Activated B cell treated with CpG ODN at 0.5 μM for 24 hours (primary cell): ENCODE measurements at regions not wholly inside any gene's neighbourhood (a gene's known extent, or its start where the extent isn't known, plus 50 kb on each side); places are given as distances from the start of the nearest gene placed in this dataset.

Source experiments
- ATAC-seq: fragments of 200-7000 bp; cut with Tn5 transposase; one replicate; pipeline ENCODE4 v1.10.0; 2021; ENCODE audit warnings: low read depth, mild to moderate bottlenecking, moderate library complexity
- CTCF ChIA-PET: fragments of 350-600 bp; sonication (Branson Sonifier 250); formaldehyde crosslinking; loops from one replicate; lab custom pipeline; 2021; ENCODE audit warnings: antibody characterized with exemption; lab: Charles Lee
- POLR2A ChIA-PET: fragments of 350-600 bp; sonication (Branson Sonifier 250); formaldehyde crosslinking; loops from one replicate; lab custom pipeline; 2021; ENCODE audit warnings: antibody characterized with exemption; lab: Charles Lee
- DNase-seq: peaks from one replicate; pipeline ENCODE4 v3.0.0; 2022
- H3K27ac Mint-ChIP-seq: one replicate; pipeline ENCODE4 v1.8.0; 2020; ENCODE audit warnings: mixed read lengths
- H3K27me3 Mint-ChIP-seq: one replicate; pipeline ENCODE4 v1.8.0; 2021; ENCODE audit warnings: mixed read lengths
- H3K36me3 Mint-ChIP-seq: one replicate; pipeline ENCODE4 v1.8.0; 2021; ENCODE audit warnings: low read depth, mixed read lengths
- H3K4me1 Mint-ChIP-seq: one replicate; pipeline ENCODE4 v1.8.0; 2021; ENCODE audit warnings: mixed read lengths
- H3K4me3 Mint-ChIP-seq: one replicate; pipeline ENCODE4 v1.8.0; 2020; ENCODE audit warnings: mild to moderate bottlenecking, mixed read lengths
- H3K9me3 Mint-ChIP-seq: one replicate; pipeline ENCODE4 v1.8.0; 2020; ENCODE audit warnings: mixed read lengths
- CTCF ChIP-seq: fragments of 200-600 bp; IDR thresholded peaks from one replicate; pipeline ENCODE4 v1.8.0; 2022; ENCODE audit warnings: antibody characterized with exemption, mild to moderate bottlenecking
- intact Hi-C: fragments of 100-400 bp; cut with micrococcal nuclease; formaldehyde crosslinking; loops from one replicate; pipeline ENCODE4 v1.15.1; 2024

- POLR2A ChIA-PET, result no interaction called here
- TF ChIP-seq CTCF, result no peak
- H3K27me3 Mint-ChIP-seq, result no peaks in the 10 kb centered on the region
These were observed 236.6 kb downstream of the POM121L12 start for GRCh38 chr7:53272081-53272480.

GRCh38 chr7:53281312-53281711 is 245.9 kb downstream of the POM121L12 start:
- ChIA-PET CTCF (no interaction called here), POLR2A (no interaction called here)
- peaks cover 7% of the 10 kb centered on the region for H3K9me3 Mint-ChIP-seq
- no peak overlapping the region for H3K27ac Mint-ChIP-seq
- H3K4me1 Mint-ChIP-seq, result no peaks in the 10 kb centered on the region
- no peaks in the 10 kb centered on the region for H3K27me3 Mint-ChIP-seq
- H3K36me3 Mint-ChIP-seq, result no peaks in the 10 kb centered on the region
- intact Hi-C loops, result no loop called here
- H3K4me3 Mint-ChIP-seq, result no peak overlapping the region
- ATAC-seq, result no peak
- no peak for DNase-seq
- no peak for TF ChIP-seq CTCF

More at GRCh38 chr7:53272081-53272480, 236.6 kb downstream of the POM121L12 start:
- ATAC-seq (no peak), DNase-seq (no peak)
- CTCF ChIA-PET, result no interaction called here
- Mint-ChIP-seq H3K9me3 (no peaks in the 10 kb centered on the region), H3K4me1 (no peaks in the 10 kb centered on the region), H3K27ac (no peak overlapping the region), H3K36me3 (no peaks in the 10 kb centered on the region), H3K4me3 (no peak overlapping the region)
- intact Hi-C loops, result no loop called here

GRCh38 chr7:53292341-53292740 is 256.9 kb downstream of the POM121L12 start:
- no peak for TF ChIP-seq CTCF
- ChIA-PET CTCF (no interaction called here), POLR2A (no interaction called here)
- H3K36me3 Mint-ChIP-seq, result no peaks in the 10 kb centered on the region
- no peaks in the 10 kb centered on the region for H3K4me1 Mint-ChIP-seq
- no peaks in the 10 kb centered on the region for H3K27me3 Mint-ChIP-seq
- DNase-seq (no peak), ATAC-seq (no peak)
- no peak overlapping the region for H3K27ac Mint-ChIP-seq
- peaks cover 2% of the 10 kb centered on the region for H3K9me3 Mint-ChIP-seq
- intact Hi-C loops, result no loop called here
- H3K4me3 Mint-ChIP-seq, result no peak overlapping the region

- H3K4me1 Mint-ChIP-seq, result no peaks in the 10 kb centered on the region
- DNase-seq (no peak), ATAC-seq (no peak)
- H3K27ac Mint-ChIP-seq, result no peak overlapping the region
- H3K4me3 Mint-ChIP-seq, result no peak overlapping the region
- H3K27me3 Mint-ChIP-seq, result no peaks in the 10 kb centered on the region
- H3K36me3 Mint-ChIP-seq, result no peaks in the 10 kb centered on the region
- ChIA-PET CTCF (no interaction called here), POLR2A (no interaction called here)
- H3K9me3 Mint-ChIP-seq, result peaks cover 10% of the 10 kb centered on the region
- intact Hi-C loops, result no loop called here
- no peak for TF ChIP-seq CTCF
These were observed 267.2 kb downstream of the POM121L12 start for GRCh38 chr7:53302496-53303246.

GRCh38 chr7:53303781-53304180 is 268.3 kb downstream of the POM121L12 start:
- H3K9me3 Mint-ChIP-seq, result peaks cover 10% of the 10 kb centered on the region
- H3K4me3 Mint-ChIP-seq, result no peak overlapping the region
- no peak overlapping the region for H3K27ac Mint-ChIP-seq
- ATAC-seq (no peak), DNase-seq (no peak)
- ChIA-PET CTCF (no interaction called here), POLR2A (no interaction called here)
- H3K36me3 Mint-ChIP-seq, result no peaks in the 10 kb centered on the region
- H3K27me3 Mint-ChIP-seq, result no peaks in the 10 kb centered on the region
- intact Hi-C loops, result no loop called here
- H3K4me1 Mint-ChIP-seq, result no peaks in the 10 kb centered on the region
- TF ChIP-seq CTCF, result no peak
